ENCODE measurements at regions not wholly inside any gene's neighbourhood (a gene's known extent, or its start where the extent isn't known, plus 50 kb on each side); places are given as distances from the start of the nearest gene placed in this dataset.

- Histone ChIP-seq H3K27me3 (ENCODE audit: control insufficient read depth in 1 of 2, insufficient read depth in 2 of 2, low read length in 1 of 2) (no peaks in the 10 kb centered on the region), H3K4me1 (ENCODE audit: control insufficient read depth in 1 of 2, insufficient read depth in 2 of 2, low read length in 2 of 2) (no peaks in the 10 kb centered on the region), H3K36me3 (ENCODE audit: control insufficient read depth in 1 of 2, insufficient read depth in 2 of 2, low read length in 1 of 2) (no peaks in the 10 kb centered on the region), H3K9me3 (ENCODE audit: control insufficient read depth, low read length) (no peaks in the 10 kb centered on the region), H3K27ac (ENCODE audit: low read depth in 1 of 2, low read length in 2 of 2) (no peak overlapping the region), H3K4me3 (ENCODE audit: low read length in 2 of 2) (no peak overlapping the region)
- DNase-seq (no peak), ATAC-seq (ENCODE audit: low FRiP score) (no peak)
- intact Hi-C loops (cut with DNase I), result no loop called here
- WGBS, 2 donors, result 70 to 75% methylated on average over 1 of the region's 1 CpG
These were observed 949.7 kb downstream of the AMY1C start for GRCh38 chr1:104699433-104699832.

GRCh38 chr1:104702731-104703130 lies 953.0 kb downstream of the AMY1C start:
- H3K27ac ChIP-seq (ENCODE audit: low read depth in 1 of 2, low read length in 2 of 2), result no peak overlapping the region
- H3K36me3 ChIP-seq (ENCODE audit: control insufficient read depth in 1 of 2, insufficient read depth in 2 of 2, low read length in 1 of 2), result no peaks in the 10 kb centered on the region
- ATAC-seq (ENCODE audit: low FRiP score), result no peak
- H3K4me3 ChIP-seq (ENCODE audit: low read length in 2 of 2), result no peak overlapping the region
- no peaks in the 10 kb centered on the region for H3K27me3 ChIP-seq (ENCODE audit: control insufficient read depth in 1 of 2, insufficient read depth in 2 of 2, low read length in 1 of 2)
- 85 to 90% methylated on average over 2 of the region's 2 CpGs for WGBS, 2 donors
- H3K9me3 ChIP-seq (ENCODE audit: control insufficient read depth, low read length), result no peaks in the 10 kb centered on the region
- no peak for DNase-seq
- no peaks in the 10 kb centered on the region for H3K4me1 ChIP-seq (ENCODE audit: control insufficient read depth in 1 of 2, insufficient read depth in 2 of 2, low read length in 2 of 2)
- intact Hi-C loops (cut with DNase I), result no loop called here

- Histone ChIP-seq H3K9me3 (ENCODE audit: control insufficient read depth, low read length) (no peaks in the 10 kb centered on the region), H3K36me3 (ENCODE audit: control insufficient read depth in 1 of 2, insufficient read depth in 2 of 2, low read length in 1 of 2) (no peaks in the 10 kb centered on the region), H3K4me3 (ENCODE audit: low read length in 2 of 2) (no peak overlapping the region), H3K27ac (ENCODE audit: low read depth in 1 of 2, low read length in 2 of 2) (no peak overlapping the region), H3K27me3 (ENCODE audit: control insufficient read depth in 1 of 2, insufficient read depth in 2 of 2, low read length in 1 of 2) (no peaks in the 10 kb centered on the region), H3K4me1 (ENCODE audit: control insufficient read depth in 1 of 2, insufficient read depth in 2 of 2, low read length in 2 of 2) (no peaks in the 10 kb centered on the region)
- intact Hi-C loops (cut with DNase I), result no loop called here
- ATAC-seq (ENCODE audit: low FRiP score) (no peak), DNase-seq (no peak)
- WGBS, 2 donors, result 92 to 94% methylated on average over 9 of the region's 9 CpGs
These were observed 957.0 kb downstream of the AMY1C start for GRCh38 chr1:104706631-104707147.

- Histone ChIP-seq H3K9me3 (ENCODE audit: control insufficient read depth, low read length) (no peaks in the 10 kb centered on the region), H3K27ac (ENCODE audit: low read depth in 1 of 2, low read length in 2 of 2) (no peak overlapping the region), H3K27me3 (ENCODE audit: control insufficient read depth in 1 of 2, insufficient read depth in 2 of 2, low read length in 1 of 2) (no peaks in the 10 kb centered on the region), H3K4me3 (ENCODE audit: low read length in 2 of 2) (no peak overlapping the region), H3K4me1 (ENCODE audit: control insufficient read depth in 1 of 2, insufficient read depth in 2 of 2, low read length in 2 of 2) (no peaks in the 10 kb centered on the region), H3K36me3 (ENCODE audit: control insufficient read depth in 1 of 2, insufficient read depth in 2 of 2, low read length in 1 of 2) (no peaks in the 10 kb centered on the region)
- no peak for DNase-seq
- intact Hi-C loops (cut with DNase I), result no loop called here
- ATAC-seq (ENCODE audit: low FRiP score), result no peak
- WGBS, 2 donors, result 74 to 88% methylated on average over 1 of the region's 1 CpG
These were observed 969.1 kb downstream of the AMY1C start for GRCh38 chr1:104718752-104719151.

- Histone ChIP-seq H3K27me3 (ENCODE audit: control insufficient read depth in 1 of 2, insufficient read depth in 2 of 2, low read length in 1 of 2) (no peaks in the 10 kb centered on the region), H3K4me1 (ENCODE audit: control insufficient read depth in 1 of 2, insufficient read depth in 2 of 2, low read length in 2 of 2) (no peaks in the 10 kb centered on the region), H3K36me3 (ENCODE audit: control insufficient read depth in 1 of 2, insufficient read depth in 2 of 2, low read length in 1 of 2) (no peaks in the 10 kb centered on the region), H3K9me3 (ENCODE audit: control insufficient read depth, low read length) (no peaks in the 10 kb centered on the region), H3K4me3 (ENCODE audit: low read length in 2 of 2) (no peak overlapping the region), H3K27ac (ENCODE audit: low read depth in 1 of 2, low read length in 2 of 2) (no peak overlapping the region)
- DNase-seq (no peak), ATAC-seq (ENCODE audit: low FRiP score) (no peak)
- 83 to 85% methylated on average over 5 of the region's 5 CpGs for WGBS, 2 donors
- intact Hi-C loops (cut with DNase I), result no loop called here
These were observed 971.0 kb downstream of the AMY1C start for GRCh38 chr1:104720741-104721140.

GRCh38 chr1:104726917-104727316 lies 977.2 kb downstream of the AMY1C start:
- Histone ChIP-seq H3K9me3 (ENCODE audit: control insufficient read depth, low read length) (no peaks in the 10 kb centered on the region), H3K4me3 (ENCODE audit: low read length in 2 of 2) (no peak overlapping the region), H3K27me3 (ENCODE audit: control insufficient read depth in 1 of 2, insufficient read depth in 2 of 2, low read length in 1 of 2) (no peaks in the 10 kb centered on the region), H3K4me1 (ENCODE audit: control insufficient read depth in 1 of 2, insufficient read depth in 2 of 2, low read length in 2 of 2) (no peaks in the 10 kb centered on the region), H3K36me3 (ENCODE audit: control insufficient read depth in 1 of 2, insufficient read depth in 2 of 2, low read length in 1 of 2) (no peaks in the 10 kb centered on the region), H3K27ac (ENCODE audit: low read depth in 1 of 2, low read length in 2 of 2) (no peak overlapping the region)
- WGBS, 2 donors, result 60 to 61% methylated on average over 1 of the region's 1 CpG
- intact Hi-C loops (cut with DNase I), result no loop called here
- ATAC-seq (ENCODE audit: low FRiP score) (no peak), DNase-seq (no peak)

- ATAC-seq (ENCODE audit: low FRiP score) (no peak), DNase-seq (no peak)
- intact Hi-C loops (cut with DNase I), result no loop called here
- H3K9me3 ChIP-seq (ENCODE audit: control insufficient read depth, low read length), result no peaks in the 10 kb centered on the region
- H3K4me3 ChIP-seq (ENCODE audit: low read length in 2 of 2), result no peak overlapping the region
- H3K27ac ChIP-seq (ENCODE audit: low read depth in 1 of 2, low read length in 2 of 2), result no peak overlapping the region
- H3K4me1 ChIP-seq (ENCODE audit: control insufficient read depth in 1 of 2, insufficient read depth in 2 of 2, low read length in 2 of 2), result no peaks in the 10 kb centered on the region
- H3K36me3 ChIP-seq (ENCODE audit: control insufficient read depth in 1 of 2, insufficient read depth in 2 of 2, low read length in 1 of 2), result no peaks in the 10 kb centered on the region
- H3K27me3 ChIP-seq (ENCODE audit: control insufficient read depth in 1 of 2, insufficient read depth in 2 of 2, low read length in 1 of 2), result no peaks in the 10 kb centered on the region
- WGBS, 2 donors, result 91 to 92% methylated on average over 1 of the region's 1 CpG
These were observed 984.2 kb downstream of the AMY1C start for GRCh38 chr1:104733866-104734265.

- Histone ChIP-seq H3K27ac (ENCODE audit: low read depth in 1 of 2, low read length in 2 of 2) (no peak overlapping the region), H3K4me3 (ENCODE audit: low read length in 2 of 2) (no peak overlapping the region), H3K4me1 (ENCODE audit: control insufficient read depth in 1 of 2, insufficient read depth in 2 of 2, low read length in 2 of 2) (no peaks in the 10 kb centered on the region), H3K9me3 (ENCODE audit: control insufficient read depth, low read length) (no peaks in the 10 kb centered on the region), H3K36me3 (ENCODE audit: control insufficient read depth in 1 of 2, insufficient read depth in 2 of 2, low read length in 1 of 2) (no peaks in the 10 kb centered on the region), H3K27me3 (ENCODE audit: control insufficient read depth in 1 of 2, insufficient read depth in 2 of 2, low read length in 1 of 2) (no peaks in the 10 kb centered on the region)
- intact Hi-C loops (cut with DNase I), result no loop called here
- DNase-seq, result no peak
- 59 to 63% methylated on average over 2 of the region's 2 CpGs for WGBS, 2 donors
- no peak for ATAC-seq (ENCODE audit: low FRiP score)
These were observed 996.2 kb downstream of the AMY1C start for GRCh38 chr1:104745875-104746274.

- no peak overlapping the region for H3K27ac ChIP-seq (ENCODE audit: low read depth in 1 of 2, low read length in 2 of 2)
- no peaks in the 10 kb centered on the region for H3K36me3 ChIP-seq (ENCODE audit: control insufficient read depth in 1 of 2, insufficient read depth in 2 of 2, low read length in 1 of 2)
- WGBS, 2 donors, result 39 to 43% methylated on average over 2 of the region's 2 CpGs
- intact Hi-C loops (cut with DNase I), result no loop called here
- H3K27me3 ChIP-seq (ENCODE audit: control insufficient read depth in 1 of 2, insufficient read depth in 2 of 2, low read length in 1 of 2), result no peaks in the 10 kb centered on the region
- ATAC-seq (ENCODE audit: low FRiP score) (no peak), DNase-seq (no peak)
- H3K4me3 ChIP-seq (ENCODE audit: low read length in 2 of 2), result no peak overlapping the region
- no peaks in the 10 kb centered on the region for H3K4me1 ChIP-seq (ENCODE audit: control insufficient read depth in 1 of 2, insufficient read depth in 2 of 2, low read length in 2 of 2)
- no peaks in the 10 kb centered on the region for H3K9me3 ChIP-seq (ENCODE audit: control insufficient read depth, low read length)
These were observed 997.3 kb downstream of the AMY1C start for GRCh38 chr1:104746994-104747393.
